Uterus (tissue), 2 donors: ENCODE measurements at regions not wholly inside any gene's neighbourhood (a gene's known extent, or its start where the extent isn't known, plus 50 kb on each side); places are given as distances from the start of the nearest gene placed in this dataset.

Source experiments
- CTCF ChIP-seq, 4 experiments: fragments of 200-600 bp in 2 of 4; fragments of 450-650 bp in 2 of 4; sonication (generic) in 2 of 4; IDR thresholded peaks; one replicate each; pipeline ENCODE4 v1.5.1; 2016 to 2019; ENCODE audit warnings: antibody characterized with exemption in 4 of 4, mild to moderate bottlenecking in 2 of 4, moderate library complexity in 1 of 4
- POLR2A ChIP-seq, 2 donors: fragments of 450-650 bp; IDR thresholded peaks; one replicate each; pipeline ENCODE4 v1.6.1; 2016; ENCODE audit warnings: antibody characterized with exemption in 2 of 2, mild to moderate bottlenecking in 1 of 2, moderate library complexity in 1 of 2

GRCh38 chr1:14476170-14476955 is 122.1 kb upstream of the KAZN start:
- TF ChIP-seq POLR2A (IDR thresholded peaks at IDR 0.05), result no peak
- TF ChIP-seq CTCF (IDR thresholded peaks at IDR 0.05), result no peak
